ENCODE measurements at regions not wholly inside any gene's neighbourhood (a gene's known extent, or its start where the extent isn't known, plus 50 kb on each side); places are given as distances from the start of the nearest gene placed in this dataset.

DNA sequence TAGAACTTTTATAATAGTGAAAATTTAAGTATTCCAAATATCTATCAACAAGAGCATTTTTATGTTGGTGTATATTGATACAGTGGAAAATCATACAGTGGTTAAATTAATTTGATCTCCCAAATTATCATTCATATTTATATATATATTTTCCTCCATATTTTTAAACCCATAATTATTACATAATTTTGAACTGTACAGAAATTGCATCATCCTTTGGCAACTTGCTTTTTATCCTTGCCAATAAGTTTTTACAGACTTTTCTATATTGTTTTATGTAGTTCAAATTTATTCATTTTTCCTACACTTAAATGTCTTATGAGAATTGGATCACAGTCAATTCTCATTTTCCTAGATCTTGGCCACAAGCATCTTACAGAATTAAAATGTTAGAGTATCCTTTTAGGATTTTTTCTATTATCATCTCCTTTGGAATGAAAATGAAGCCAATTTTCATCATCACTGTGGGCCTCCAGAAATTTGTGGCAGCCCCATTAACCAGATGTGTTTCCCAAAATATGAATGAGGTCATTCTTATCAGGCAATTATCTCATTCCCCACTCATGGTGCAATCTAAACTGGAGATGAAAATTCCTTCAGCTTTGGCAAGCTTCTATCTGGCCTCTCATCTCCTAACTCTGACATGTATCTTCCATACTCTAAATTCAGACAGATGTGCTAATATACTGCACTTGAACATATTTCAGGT is 94.2 kb upstream of the DLGAP1 start:
- no peak overlapping the region for H3K27ac ChIP-seq (ENCODE audit: low read depth, low read length)
- POLR2A ChIA-PET: no interaction called here
- DNase-seq (no peak), ATAC-seq (no peak)
- no peaks in the 10 kb centered on the region for H3K27me3 ChIP-seq (ENCODE audit: control insufficient read depth in 2 of 2, insufficient read depth in 2 of 2, low read length in 2 of 2)
- H3K36me3 Mint-ChIP-seq: no peaks in the 10 kb centered on the region
- no peak overlapping the region for H3K4me3 ChIP-seq (ENCODE audit: low read length)
- H3K4me3 Mint-ChIP-seq: no peak overlapping the region
- H3K9me3 ChIP-seq (ENCODE audit: control insufficient read depth in 2 of 3, low read length in 3 of 3): no peaks in the 10 kb centered on the region
- CTCF ChIA-PET: no interaction called here
- peaks cover 0 to 21% (median 5%) of the 10 kb centered on the region in 11 donors for H3K9me3 Mint-ChIP-seq
- H3K4me1 ChIP-seq (ENCODE audit: control insufficient read depth in 2 of 2, insufficient read depth in 2 of 2, low read length in 2 of 2): no peaks in the 10 kb centered on the region
- no peak overlapping the region for H3K27ac Mint-ChIP-seq
- H3K4me1 Mint-ChIP-seq: no peaks in the 10 kb centered on the region
- H3K36me3 ChIP-seq (ENCODE audit: control insufficient read depth in 2 of 3, insufficient read depth in 3 of 3, low read length in 3 of 3): no peaks in the 10 kb centered on the region
- intact Hi-C loops (cut with micrococcal nuclease): no loop called here
- no peaks in the 10 kb centered on the region for H3K27me3 Mint-ChIP-seq

DNA sequence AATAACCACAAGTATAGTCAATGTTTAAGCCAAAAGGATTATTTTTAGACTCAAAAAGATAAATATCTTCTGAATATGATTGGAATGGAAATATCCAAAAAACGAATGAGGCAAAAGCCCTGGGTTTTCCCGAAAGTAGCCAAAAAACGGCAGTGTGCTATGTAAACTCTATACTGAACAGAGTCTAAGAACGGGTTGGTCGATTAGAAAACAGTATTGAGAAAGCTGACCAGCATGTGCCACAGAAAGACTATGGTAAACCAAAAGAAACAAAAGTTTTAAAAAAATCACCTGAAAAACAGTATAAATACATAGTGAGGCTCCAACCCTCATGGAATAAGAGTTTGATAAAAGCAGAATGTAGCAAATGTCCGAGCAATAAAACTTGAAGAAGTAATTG is 92.0 kb upstream of the DLGAP1 start:
- H3K4me1 Mint-ChIP-seq: no peaks in the 10 kb centered on the region
- intact Hi-C loops (cut with micrococcal nuclease): no loop called here
- no peak overlapping the region for H3K4me3 Mint-ChIP-seq
- ATAC-seq: no peak
- CTCF ChIA-PET: no interaction called here
- H3K36me3 ChIP-seq (ENCODE audit: control insufficient read depth in 2 of 3, insufficient read depth in 3 of 3, low read length in 3 of 3): no peaks in the 10 kb centered on the region
- H3K4me1 ChIP-seq (ENCODE audit: control insufficient read depth in 2 of 2, insufficient read depth in 2 of 2, low read length in 2 of 2): no peaks in the 10 kb centered on the region
- no peak overlapping the region for H3K4me3 ChIP-seq (ENCODE audit: low read length)
- no peaks in the 10 kb centered on the region for H3K27me3 Mint-ChIP-seq
- H3K27ac Mint-ChIP-seq: no peak overlapping the region
- no peaks in the 10 kb centered on the region for H3K27me3 ChIP-seq (ENCODE audit: control insufficient read depth in 2 of 2, insufficient read depth in 2 of 2, low read length in 2 of 2)
- H3K36me3 Mint-ChIP-seq: no peaks in the 10 kb centered on the region
- H3K9me3 ChIP-seq (ENCODE audit: control insufficient read depth in 2 of 3, low read length in 3 of 3): no peaks in the 10 kb centered on the region
- H3K9me3 Mint-ChIP-seq: peaks cover 0 to 18% (median 5%) of the 10 kb centered on the region in 11 donors
- no peak overlapping the region for H3K27ac ChIP-seq (ENCODE audit: low read depth, low read length)
- POLR2A ChIA-PET: no interaction called here
- DNase-seq: no peak

- intact Hi-C loops (cut with micrococcal nuclease): no loop called here
- no peak overlapping the region for H3K4me3 Mint-ChIP-seq
- Histone ChIP-seq H3K27me3 (ENCODE audit: control insufficient read depth in 2 of 2, insufficient read depth in 2 of 2, low read length in 2 of 2) (no peaks in the 10 kb centered on the region), H3K4me1 (ENCODE audit: control insufficient read depth in 2 of 2, insufficient read depth in 2 of 2, low read length in 2 of 2) (no peaks in the 10 kb centered on the region), H3K4me3 (ENCODE audit: low read length) (no peak overlapping the region), H3K27ac (ENCODE audit: low read depth, low read length) (no peak overlapping the region), H3K9me3 (ENCODE audit: control insufficient read depth in 2 of 3, low read length in 3 of 3) (no peaks in the 10 kb centered on the region), H3K36me3 (ENCODE audit: control insufficient read depth in 2 of 3, insufficient read depth in 3 of 3, low read length in 3 of 3) (no peaks in the 10 kb centered on the region)
- no peaks in the 10 kb centered on the region for H3K4me1 Mint-ChIP-seq
- peaks cover 0 to 28% (median 5%) of the 10 kb centered on the region in 11 donors for H3K9me3 Mint-ChIP-seq
- no peaks in the 10 kb centered on the region for H3K36me3 Mint-ChIP-seq
- no peak overlapping the region for H3K27ac Mint-ChIP-seq
- CTCF ChIA-PET: no interaction called here
- H3K27me3 Mint-ChIP-seq: no peaks in the 10 kb centered on the region
- DNase-seq (no peak), ATAC-seq (no peak)
- POLR2A ChIA-PET: no interaction called here
These were observed 89.0 kb upstream of the DLGAP1 start for GRCh38 chr18:4544142-4544541.

GRCh38 chr18:4543711-4544110 is 88.6 kb upstream of the DLGAP1 start:
- H3K9me3 ChIP-seq (ENCODE audit: control insufficient read depth in 2 of 3, low read length in 3 of 3): no peaks in the 10 kb centered on the region
- CTCF ChIA-PET: no interaction called here
- Mint-ChIP-seq H3K27ac (no peak overlapping the region), H3K27me3 (no peaks in the 10 kb centered on the region), H3K9me3 (peaks cover 0 to 32% (median 5%) of the 10 kb centered on the region in 11 donors), H3K36me3 (no peaks in the 10 kb centered on the region), H3K4me3 (no peak overlapping the region), H3K4me1 (no peaks in the 10 kb centered on the region)
- H3K27me3 ChIP-seq (ENCODE audit: control insufficient read depth in 2 of 2, insufficient read depth in 2 of 2, low read length in 2 of 2): no peaks in the 10 kb centered on the region
- no peaks in the 10 kb centered on the region for H3K4me1 ChIP-seq (ENCODE audit: control insufficient read depth in 2 of 2, insufficient read depth in 2 of 2, low read length in 2 of 2)
- H3K36me3 ChIP-seq (ENCODE audit: control insufficient read depth in 2 of 3, insufficient read depth in 3 of 3, low read length in 3 of 3): no peaks in the 10 kb centered on the region
- intact Hi-C loops (cut with micrococcal nuclease): no loop called here
- ATAC-seq (no peak), DNase-seq (no peak)
- no peak overlapping the region for H3K27ac ChIP-seq (ENCODE audit: low read depth, low read length)
- H3K4me3 ChIP-seq (ENCODE audit: low read length): no peak overlapping the region
- POLR2A ChIA-PET: no interaction called here

DNA sequence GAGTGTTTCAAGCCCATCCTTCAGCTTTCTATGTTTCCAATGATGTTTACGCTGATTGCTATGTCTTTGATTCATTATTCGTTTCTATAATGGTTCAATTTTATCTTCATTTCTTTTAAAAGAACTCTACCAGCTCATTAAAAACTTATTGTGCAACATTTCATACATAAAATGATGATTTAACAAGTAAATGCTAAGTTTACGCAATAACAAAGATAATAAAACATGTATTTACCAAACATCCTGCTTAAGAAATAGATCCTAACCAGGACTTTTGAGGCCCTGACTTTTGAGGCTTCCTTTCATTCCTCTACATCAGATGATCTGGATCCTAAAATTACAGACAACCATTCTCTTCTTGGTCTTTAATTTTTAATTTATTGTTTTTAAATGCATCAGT is 86.5 kb upstream of the DLGAP1 start:
- POLR2A ChIA-PET: no interaction called here
- no peak for DNase-seq
- H3K27me3 Mint-ChIP-seq: no peaks in the 10 kb centered on the region

GRCh38 chr18:4536447-4536846 is 81.3 kb upstream of the DLGAP1 start:
- Histone ChIP-seq H3K4me1 (ENCODE audit: control insufficient read depth in 2 of 2, insufficient read depth in 2 of 2, low read length in 2 of 2) (no peaks in the 10 kb centered on the region), H3K27ac (ENCODE audit: low read depth, low read length) (no peak overlapping the region), H3K36me3 (ENCODE audit: control insufficient read depth in 2 of 3, insufficient read depth in 3 of 3, low read length in 3 of 3) (no peaks in the 10 kb centered on the region), H3K27me3 (ENCODE audit: control insufficient read depth in 2 of 2, insufficient read depth in 2 of 2, low read length in 2 of 2) (no peaks in the 10 kb centered on the region), H3K9me3 (ENCODE audit: control insufficient read depth in 2 of 3, low read length in 3 of 3) (peaks cover 0 to 12% (median 0%) of the 10 kb centered on the region in 3 experiments), H3K4me3 (ENCODE audit: low read length) (no peak overlapping the region)
- intact Hi-C loops (cut with micrococcal nuclease): no loop called here
- no peak overlapping the region for H3K27ac Mint-ChIP-seq
- no peak overlapping the region for H3K4me3 Mint-ChIP-seq
- CTCF ChIA-PET: no interaction called here
- POLR2A ChIA-PET: no interaction called here
- H3K9me3 Mint-ChIP-seq: peaks cover 10 to 55% (median 25%) of the 10 kb centered on the region in 11 donors
- no peaks in the 10 kb centered on the region for H3K4me1 Mint-ChIP-seq
- peaks cover 0 to 12% (median 5%) of the 10 kb centered on the region in 5 donors for H3K36me3 Mint-ChIP-seq
- ATAC-seq (no peak), DNase-seq (no peak)
- H3K27me3 Mint-ChIP-seq: no peaks in the 10 kb centered on the region

More for the DNA sequence above, 86.5 kb upstream of the DLGAP1 start:
- peaks cover 0 to 5% (median 0%) of the 10 kb centered on the region in 5 donors for H3K36me3 Mint-ChIP-seq
- CTCF ChIA-PET: no interaction called here
- Histone ChIP-seq H3K4me1 (ENCODE audit: control insufficient read depth in 2 of 2, insufficient read depth in 2 of 2, low read length in 2 of 2) (no peaks in the 10 kb centered on the region), H3K27ac (ENCODE audit: low read depth, low read length) (no peak overlapping the region), H3K36me3 (ENCODE audit: control insufficient read depth in 2 of 3, insufficient read depth in 3 of 3, low read length in 3 of 3) (no peaks in the 10 kb centered on the region), H3K9me3 (ENCODE audit: control insufficient read depth in 2 of 3, low read length in 3 of 3) (no peaks in the 10 kb centered on the region), H3K4me3 (ENCODE audit: low read length) (no peak overlapping the region), H3K27me3 (ENCODE audit: control insufficient read depth in 2 of 2, insufficient read depth in 2 of 2, low read length in 2 of 2) (no peaks in the 10 kb centered on the region)
- no peak overlapping the region for H3K27ac Mint-ChIP-seq
- peaks cover 1 to 32% (median 11%) of the 10 kb centered on the region in 11 donors for H3K9me3 Mint-ChIP-seq
- ATAC-seq: no peak
- intact Hi-C loops (cut with micrococcal nuclease): no loop called here
- H3K4me1 Mint-ChIP-seq: no peaks in the 10 kb centered on the region
- H3K4me3 Mint-ChIP-seq: no peak overlapping the region

GRCh38 chr18:4528405-4528804 is 73.3 kb upstream of the DLGAP1 start:
- no peak overlapping the region for H3K4me3 ChIP-seq (ENCODE audit: low read length)
- ATAC-seq (no peak), DNase-seq (no peak)
- H3K9me3 ChIP-seq (ENCODE audit: control insufficient read depth in 2 of 3, low read length in 3 of 3): no peaks in the 10 kb centered on the region
- intact Hi-C loops (cut with micrococcal nuclease): no loop called here
- H3K9me3 Mint-ChIP-seq: peaks cover 8 to 44% (median 17%) of the 10 kb centered on the region in 11 donors
- no peak overlapping the region for H3K27ac ChIP-seq (ENCODE audit: low read depth, low read length)
- H3K27ac Mint-ChIP-seq: no peak overlapping the region
- no peaks in the 10 kb centered on the region for H3K4me1 ChIP-seq (ENCODE audit: control insufficient read depth in 2 of 2, insufficient read depth in 2 of 2, low read length in 2 of 2)
- H3K27me3 Mint-ChIP-seq: no peaks in the 10 kb centered on the region
- POLR2A ChIA-PET: no interaction called here
- H3K4me1 Mint-ChIP-seq: no peaks in the 10 kb centered on the region
- H3K27me3 ChIP-seq (ENCODE audit: control insufficient read depth in 2 of 2, insufficient read depth in 2 of 2, low read length in 2 of 2): no peaks in the 10 kb centered on the region
- peaks cover 0 to 8% (median 3%) of the 10 kb centered on the region in 5 donors for H3K36me3 Mint-ChIP-seq
- no peak overlapping the region for H3K4me3 Mint-ChIP-seq
- CTCF ChIA-PET: no interaction called here
- H3K36me3 ChIP-seq (ENCODE audit: control insufficient read depth in 2 of 3, insufficient read depth in 3 of 3, low read length in 3 of 3): no peaks in the 10 kb centered on the region
